ENCODE measurements at regions not wholly inside any gene's neighbourhood (a gene's known extent, or its start where the extent isn't known, plus 50 kb on each side); places are given as distances from the start of the nearest gene placed in this dataset.

- no peak for TF ChIP-seq FOXK1 (CRISPR knock-in tag; IDR thresholded peaks at IDR 0.05)
- TF ChIP-seq STAT6 (CRISPR knock-in tag; conservative IDR thresholded peaks at IDR 0.05; ENCODE audit: low read depth): no peak
- TF ChIP-seq HMGXB4 (CRISPR knock-in tag; IDR thresholded peaks at IDR 0.05): no peak
- ATAC-seq: no peak
- POLR2A ChIA-PET: no interaction called here
- no peaks in the 10 kb centered on the region for H3K27me3 Mint-ChIP-seq (ENCODE audit: low read depth)
- H3K36me3 Mint-ChIP-seq: no peaks in the 10 kb centered on the region
- H3K27ac Mint-ChIP-seq: no peak overlapping the region
- H3K4me3 Mint-ChIP-seq: no peak overlapping the region
- no peaks in the 10 kb centered on the region for H3K4me1 Mint-ChIP-seq
- DNase-seq (ENCODE audit: low spot score): no peak
- H3K9me3 Mint-ChIP-seq: peaks cover 7% of the 10 kb centered on the region
- CTCF ChIA-PET: interaction anchor here (1.7 kb wide), 1 partner anchor 286 kb away, joined by 16 read pairs; no protein-coding TSS in a partner anchor
These were observed 242.3 kb upstream of the C16orf82 start for GRCh38 chr16:26824469-26824868.

DNA sequence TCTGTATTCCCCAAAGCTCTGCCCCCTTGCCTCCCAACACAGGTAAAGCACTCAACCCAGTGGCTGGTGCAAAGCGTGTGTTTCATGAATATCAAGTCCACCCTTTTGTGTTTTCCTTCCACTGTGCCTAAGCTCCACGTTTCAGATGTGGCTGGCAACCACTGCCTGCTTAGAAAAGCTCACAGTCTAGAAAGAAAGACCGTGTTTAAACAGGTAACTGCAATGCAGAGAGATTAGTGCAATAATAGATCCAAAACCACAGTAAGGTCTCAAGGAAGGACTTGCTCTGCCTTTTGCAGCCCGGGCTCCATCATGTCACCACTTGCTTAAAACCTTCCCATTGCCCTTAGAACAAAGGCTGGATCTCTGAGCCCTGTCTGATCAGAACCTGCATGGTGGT lies 240.2 kb upstream of the C16orf82 start:
- Mint-ChIP-seq H3K27me3 (ENCODE audit: low read depth) (no peaks in the 10 kb centered on the region; the same call in 1 of the 2 replicates), H3K36me3 (no peaks in the 10 kb centered on the region), H3K27ac (no peak overlapping the region), H3K9me3 (peaks cover 7% of the 10 kb centered on the region), H3K4me3 (no peak overlapping the region), H3K4me1 (no peaks in the 10 kb centered on the region)
- POLR2A ChIA-PET: no interaction called here
- CTCF ChIA-PET: interaction anchor here (1.4 to 1.7 kb wide), 2 partner anchors 181 to 284 kb away, joined by 4 to 16 read pairs; no protein-coding TSS in a partner anchor
- DNase-seq (ENCODE audit: low spot score) (no peak), ATAC-seq (no peak; the same call in 1 of the 2 replicates)
- TF ChIP-seq ATF6 (CRISPR knock-in tag; IDR thresholded peaks at IDR 0.05) (no peak), ZNF423 (CRISPR knock-in tag; IDR thresholded peaks at IDR 0.05) (no peak), TEAD4 (CRISPR knock-in tag; IDR thresholded peaks at IDR 0.05) (no peak), GRHL2 (CRISPR knock-in tag; IDR thresholded peaks at IDR 0.05; ENCODE audit: insufficient replicate concordance, severe bottlenecking) (no peak), PREB (CRISPR knock-in tag; IDR thresholded peaks at IDR 0.05; ENCODE audit: borderline replicate concordance) (no peak), ZNF512 (CRISPR knock-in tag; IDR thresholded peaks at IDR 0.05; ENCODE audit: borderline replicate concordance) (no peak), ZBTB43 (CRISPR knock-in tag; IDR thresholded peaks at IDR 0.05) (no peak), ESRRA (CRISPR knock-in tag; IDR thresholded peaks at IDR 0.05; ENCODE audit: borderline replicate concordance) (no peak), ZNF317 (CRISPR knock-in tag; IDR thresholded peaks at IDR 0.05; ENCODE audit: borderline replicate concordance, low read depth) (no peak), TEAD1 (CRISPR knock-in tag; IDR thresholded peaks at IDR 0.05) (no peak), ZNF219 (CRISPR knock-in tag; IDR thresholded peaks at IDR 0.05; ENCODE audit: borderline replicate concordance) (no peak), ZNF138 (CRISPR knock-in tag; conservative IDR thresholded peaks at IDR 0.05) (no peak), SMAD4 (CRISPR knock-in tag; IDR thresholded peaks at IDR 0.05) (no peak), CREB1 (CRISPR knock-in tag; IDR thresholded peaks at IDR 0.05) (no peak), ZNF281 (CRISPR knock-in tag; IDR thresholded peaks at IDR 0.05) (no peak)
- TF ChIP-seq, protein P1, sequence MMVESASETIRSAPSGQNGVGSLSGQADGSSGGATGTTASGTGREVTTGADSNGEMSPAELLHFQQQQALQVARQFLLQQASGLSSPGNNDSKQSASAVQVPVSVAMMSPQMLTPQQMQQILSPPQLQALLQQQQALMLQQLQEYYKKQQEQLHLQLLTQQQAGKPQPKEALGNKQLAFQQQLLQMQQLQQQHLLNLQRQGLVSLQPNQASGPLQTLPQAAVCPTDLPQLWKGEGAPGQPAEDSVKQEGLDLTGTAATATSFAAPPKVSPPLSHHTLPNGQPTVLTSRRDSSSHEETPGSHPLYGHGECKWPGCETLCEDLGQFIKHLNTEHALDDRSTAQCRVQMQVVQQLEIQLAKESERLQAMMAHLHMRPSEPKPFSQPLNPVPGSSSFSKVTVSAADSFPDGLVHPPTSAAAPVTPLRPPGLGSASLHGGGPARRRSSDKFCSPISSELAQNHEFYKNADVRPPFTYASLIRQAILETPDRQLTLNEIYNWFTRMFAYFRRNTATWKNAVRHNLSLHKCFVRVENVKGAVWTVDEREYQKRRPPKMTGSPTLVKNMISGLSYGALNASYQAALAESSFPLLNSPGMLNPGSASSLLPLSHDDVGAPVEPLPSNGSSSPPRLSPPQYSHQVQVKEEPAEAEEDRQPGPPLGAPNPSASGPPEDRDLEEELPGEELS (CRISPR knock-in tag; IDR thresholded peaks at IDR 0.05): no peak
